Central memory CD8-positive, alpha-beta T cell (primary cell): ENCODE measurements at regions not wholly inside any gene's neighbourhood (a gene's known extent, or its start where the extent isn't known, plus 50 kb on each side); places are given as distances from the start of the nearest gene placed in this dataset.

Source experiments
- ATAC-seq: fragments of 150-1000 bp; cut with Tn5 transposase; replicated peaks from 2 replicates; pipeline ENCODE4 v1.10.0; 2022; ENCODE audit warnings: mild to moderate bottlenecking, moderate FRiP score, moderate number of reproducible peaks; ENCODE audit not compliant: poor library complexity, severe bottlenecking; ENCODE audit errors: extremely low read depth
- DNase-seq, 2 donors: peaks; one replicate each; pipeline ENCODE4 v3.0.0; 2021; ENCODE audit warnings: low spot score in 2 of 2
- H3K27ac Mint-ChIP-seq: one replicate; pipeline ENCODE4 v1.8.0; 2022; ENCODE audit warnings: low read depth, mild to moderate bottlenecking, moderate library complexity, mixed read lengths
- H3K27me3 Mint-ChIP-seq: one replicate; pipeline ENCODE4 v1.8.0; 2022; ENCODE audit warnings: mixed read lengths
- H3K36me3 Mint-ChIP-seq: one replicate; pipeline ENCODE4 v1.8.0; 2022; ENCODE audit warnings: mild to moderate bottlenecking, moderate library complexity, mixed read lengths; ENCODE audit not compliant: insufficient read depth
- H3K4me1 Mint-ChIP-seq: one replicate; pipeline ENCODE4 v1.8.0; 2022; ENCODE audit warnings: mixed read lengths
- H3K4me3 Mint-ChIP-seq: one replicate; pipeline ENCODE4 v1.8.0; 2022; ENCODE audit warnings: mild to moderate bottlenecking, moderate library complexity, mixed read lengths
- H3K9me3 Mint-ChIP-seq: one replicate; pipeline ENCODE4 v1.8.0; 2022; ENCODE audit warnings: mixed read lengths

DNA sequence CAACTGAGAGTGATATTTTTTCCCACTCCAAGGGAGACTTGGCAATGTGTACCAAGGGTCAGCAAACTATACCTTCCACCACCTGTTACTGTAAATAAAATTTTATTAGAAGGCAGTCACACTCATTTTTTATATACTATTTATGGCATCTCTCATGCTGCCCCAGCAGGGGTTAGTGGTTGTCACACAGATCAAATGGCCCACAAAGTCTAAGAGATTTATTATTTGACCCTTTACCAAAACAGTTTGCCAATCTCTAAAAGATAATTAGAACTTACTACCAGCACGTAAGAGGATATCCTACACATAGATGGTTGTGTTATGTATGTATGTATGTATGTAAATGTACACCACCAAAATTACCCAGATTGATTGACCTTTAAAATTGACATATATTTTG is 185.1 kb downstream of the PRR20E start:
- no peak overlapping the region for H3K4me3 Mint-ChIP-seq
- ATAC-seq (no peak), DNase-seq (no peak)
- H3K36me3 Mint-ChIP-seq, result no peaks in the 10 kb centered on the region
- peaks cover 26% of the 10 kb centered on the region for H3K9me3 Mint-ChIP-seq
- H3K4me1 Mint-ChIP-seq, result no peaks in the 10 kb centered on the region
- no peaks in the 10 kb centered on the region for H3K27me3 Mint-ChIP-seq
- H3K27ac Mint-ChIP-seq, result no peak overlapping the region

DNA sequence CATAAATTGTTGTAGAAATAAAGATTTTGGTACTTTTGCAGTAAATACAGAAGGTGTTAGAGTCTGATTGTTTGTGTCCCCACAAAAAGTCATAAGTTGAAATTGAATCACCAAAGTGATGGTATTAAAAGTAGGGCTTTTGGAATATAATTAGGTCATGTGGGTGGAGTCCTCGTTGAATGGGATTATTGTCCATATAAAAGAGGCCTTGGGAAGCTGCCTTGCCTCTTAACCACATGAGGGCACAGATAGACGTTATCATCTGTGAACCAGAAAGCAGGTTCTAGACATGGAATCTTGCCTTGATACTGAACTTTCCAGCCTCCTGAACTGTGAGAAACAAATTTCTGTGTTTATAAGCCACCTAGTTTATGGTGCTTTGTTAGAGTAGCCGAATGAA is 186.8 kb downstream of the PRR20E start:
- H3K4me1 Mint-ChIP-seq, result no peaks in the 10 kb centered on the region
- no peaks in the 10 kb centered on the region for H3K27me3 Mint-ChIP-seq
- H3K9me3 Mint-ChIP-seq, result peaks cover 22% of the 10 kb centered on the region
- ATAC-seq (no peak), DNase-seq (no peak)
- no peaks in the 10 kb centered on the region for H3K36me3 Mint-ChIP-seq
- H3K27ac Mint-ChIP-seq, result no peak overlapping the region
- no peak overlapping the region for H3K4me3 Mint-ChIP-seq

DNA sequence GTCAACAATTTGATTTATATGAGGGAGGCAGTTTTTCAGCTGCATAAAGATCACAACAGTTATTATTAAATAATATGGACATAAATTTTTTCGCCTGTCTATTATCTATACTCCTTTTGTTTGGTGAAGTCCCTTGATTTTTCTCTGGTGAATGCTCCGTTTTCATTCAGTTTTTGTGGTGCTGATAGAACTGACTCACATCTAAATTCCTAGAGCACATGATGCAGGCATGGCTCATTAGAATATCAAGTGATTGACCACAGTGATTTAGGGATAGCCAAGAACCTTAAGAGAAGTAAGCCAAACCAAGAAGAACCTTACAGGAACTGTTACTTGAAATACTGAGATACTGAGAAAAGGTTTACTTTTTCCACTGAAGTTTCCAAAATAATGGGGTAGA is 208.9 kb downstream of the PRR20E start:
- Mint-ChIP-seq H3K9me3 (peaks cover 5% of the 10 kb centered on the region), H3K36me3 (no peaks in the 10 kb centered on the region), H3K27me3 (no peaks in the 10 kb centered on the region), H3K27ac (no peak overlapping the region), H3K4me3 (no peak overlapping the region), H3K4me1 (no peaks in the 10 kb centered on the region)
- ATAC-seq (no peak), DNase-seq (no peak)

GRCh38 chr13:57408312-57408711 is 223.2 kb upstream of the PCDH17 start:
- ATAC-seq (no peak), DNase-seq (no peak)
- Mint-ChIP-seq H3K9me3 (peaks cover 23% of the 10 kb centered on the region), H3K4me1 (no peaks in the 10 kb centered on the region), H3K27me3 (no peaks in the 10 kb centered on the region), H3K36me3 (no peaks in the 10 kb centered on the region), H3K27ac (no peak overlapping the region), H3K4me3 (no peak overlapping the region)

GRCh38 chr13:57409121-57409520 is 222.4 kb upstream of the PCDH17 start:
- Mint-ChIP-seq H3K9me3 (peaks cover 27% of the 10 kb centered on the region), H3K4me1 (no peaks in the 10 kb centered on the region), H3K36me3 (no peaks in the 10 kb centered on the region), H3K27ac (no peak overlapping the region), H3K4me3 (no peak overlapping the region), H3K27me3 (no peaks in the 10 kb centered on the region)
- ATAC-seq (no peak), DNase-seq (no peak)

DNA sequence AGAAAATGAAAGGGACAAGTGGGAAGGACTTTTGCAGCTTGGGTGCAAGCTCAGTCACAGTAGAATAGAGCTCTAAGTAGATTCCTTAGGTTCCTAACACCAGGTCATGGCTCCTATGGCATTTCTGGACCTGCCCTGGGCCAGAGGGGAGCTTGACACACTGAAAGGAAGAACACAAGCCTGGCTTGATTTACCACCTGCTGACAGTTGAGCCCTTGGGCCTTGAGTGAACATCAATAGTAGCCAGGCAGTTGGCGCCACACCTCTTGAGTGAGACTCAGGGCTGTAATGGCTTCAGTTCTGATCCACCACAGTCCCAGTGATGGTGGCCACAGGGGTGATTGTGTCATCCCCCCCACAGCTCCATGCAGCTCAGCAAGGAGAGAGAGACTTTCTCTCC is 221.9 kb upstream of the PCDH17 start:
- no peaks in the 10 kb centered on the region for H3K27me3 Mint-ChIP-seq
- no peak overlapping the region for H3K27ac Mint-ChIP-seq
- H3K9me3 Mint-ChIP-seq, result peaks cover 28% of the 10 kb centered on the region
- no peaks in the 10 kb centered on the region for H3K36me3 Mint-ChIP-seq
- H3K4me1 Mint-ChIP-seq, result no peaks in the 10 kb centered on the region
- DNase-seq (no peak), ATAC-seq (no peak)
- no peak overlapping the region for H3K4me3 Mint-ChIP-seq

DNA sequence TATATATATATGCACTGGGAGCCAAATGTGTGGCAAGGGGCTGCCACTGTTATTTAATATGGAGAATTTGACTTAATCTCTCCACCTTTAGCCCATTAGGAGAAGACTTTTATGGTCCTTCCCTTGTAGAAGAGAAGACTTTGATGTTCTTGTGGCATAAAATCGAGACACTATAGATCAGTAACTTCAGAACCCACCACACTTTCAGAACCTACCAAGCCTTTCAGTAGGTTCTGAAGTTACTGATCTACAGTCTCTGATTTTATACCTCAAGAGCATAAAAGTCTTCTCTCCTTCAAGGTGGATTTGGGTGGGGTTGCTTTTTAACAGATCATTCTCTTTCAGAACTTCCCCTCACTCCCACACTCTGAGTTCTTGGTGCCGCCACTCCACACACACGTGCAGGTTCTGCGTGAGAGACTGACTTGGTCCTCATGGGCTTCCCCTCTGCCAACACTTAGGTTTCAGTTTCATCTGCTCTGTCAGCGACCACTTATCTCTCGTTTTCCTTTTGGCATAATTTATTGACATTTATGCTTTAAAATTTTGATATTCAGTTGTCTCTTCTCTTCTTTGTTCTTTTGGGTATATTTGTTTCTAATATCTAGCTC is 213.4 kb upstream of the PCDH17 start:
- Mint-ChIP-seq H3K36me3 (no peaks in the 10 kb centered on the region), H3K9me3 (peaks cover 18% of the 10 kb centered on the region), H3K27me3 (no peaks in the 10 kb centered on the region), H3K27ac (no peak overlapping the region), H3K4me1 (no peaks in the 10 kb centered on the region), H3K4me3 (no peak overlapping the region)
- ATAC-seq (no peak), DNase-seq (no peak)

- Mint-ChIP-seq H3K9me3 (peaks cover 25% of the 10 kb centered on the region), H3K27me3 (no peaks in the 10 kb centered on the region), H3K36me3 (no peaks in the 10 kb centered on the region), H3K4me3 (no peak overlapping the region), H3K4me1 (no peaks in the 10 kb centered on the region), H3K27ac (no peak overlapping the region)
- no peak for DNase-seq
- no peak for ATAC-seq
Measured at GRCh38 chr13:57424379-57424778, 207.2 kb upstream of the PCDH17 start.

DNA sequence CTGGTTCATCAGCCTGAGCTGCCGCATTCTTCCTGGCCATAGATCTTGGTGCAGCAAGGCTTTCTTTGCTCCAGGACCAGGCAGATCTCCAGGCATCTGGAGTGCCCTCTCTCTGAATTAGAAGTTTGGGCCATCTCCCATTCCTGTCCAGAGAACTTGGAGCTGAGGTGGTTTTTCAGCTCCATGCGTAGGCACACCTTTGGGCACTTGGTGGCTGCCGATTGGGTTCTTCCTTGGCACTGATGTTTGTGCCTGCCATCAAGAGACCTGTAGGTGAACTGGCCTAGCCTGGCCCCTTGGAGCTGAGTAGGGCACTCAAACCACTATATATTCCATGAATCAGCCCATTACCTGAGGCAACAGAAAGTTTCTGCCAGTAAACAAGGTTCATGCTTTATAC is 206.0 kb upstream of the PCDH17 start:
- no peaks in the 10 kb centered on the region for H3K4me1 Mint-ChIP-seq
- no peak overlapping the region for H3K27ac Mint-ChIP-seq
- no peaks in the 10 kb centered on the region for H3K36me3 Mint-ChIP-seq
- no peak for ATAC-seq
- peaks cover 27% of the 10 kb centered on the region for H3K9me3 Mint-ChIP-seq
- no peaks in the 10 kb centered on the region for H3K27me3 Mint-ChIP-seq
- no peak overlapping the region for H3K4me3 Mint-ChIP-seq
- DNase-seq, result no peak

- no peak for DNase-seq
- Mint-ChIP-seq H3K27ac (no peak overlapping the region), H3K27me3 (no peaks in the 10 kb centered on the region), H3K4me3 (no peak overlapping the region), H3K36me3 (no peaks in the 10 kb centered on the region), H3K4me1 (no peaks in the 10 kb centered on the region), H3K9me3 (peaks cover 34% of the 10 kb centered on the region)
- ATAC-seq, result no peak
Measured at GRCh38 chr13:57437587-57437986, 194.0 kb upstream of the PCDH17 start.

- DNase-seq (no peak), ATAC-seq (no peak)
- H3K36me3 Mint-ChIP-seq, result no peaks in the 10 kb centered on the region
- peaks cover 30% of the 10 kb centered on the region for H3K9me3 Mint-ChIP-seq
- no peak overlapping the region for H3K27ac Mint-ChIP-seq
- no peaks in the 10 kb centered on the region for H3K4me1 Mint-ChIP-seq
- H3K27me3 Mint-ChIP-seq, result no peaks in the 10 kb centered on the region
- H3K4me3 Mint-ChIP-seq, result no peak overlapping the region
Measured at GRCh38 chr13:57438072-57438471, 193.5 kb upstream of the PCDH17 start.

GRCh38 chr13:57443494-57443893 is 188.1 kb upstream of the PCDH17 start:
- peaks cover 10% of the 10 kb centered on the region for H3K9me3 Mint-ChIP-seq
- no peak overlapping the region for H3K27ac Mint-ChIP-seq
- no peak for ATAC-seq
- no peaks in the 10 kb centered on the region for H3K27me3 Mint-ChIP-seq
- H3K4me3 Mint-ChIP-seq, result no peak overlapping the region
- no peaks in the 10 kb centered on the region for H3K36me3 Mint-ChIP-seq
- no peaks in the 10 kb centered on the region for H3K4me1 Mint-ChIP-seq
- DNase-seq, result no peak

- no peak overlapping the region for H3K4me3 Mint-ChIP-seq
- H3K27ac Mint-ChIP-seq, result no peak overlapping the region
- H3K36me3 Mint-ChIP-seq, result no peaks in the 10 kb centered on the region
- no peaks in the 10 kb centered on the region for H3K4me1 Mint-ChIP-seq
- H3K9me3 Mint-ChIP-seq, result peaks cover 11% of the 10 kb centered on the region
- no peak for ATAC-seq
- DNase-seq, result no peak
- no peaks in the 10 kb centered on the region for H3K27me3 Mint-ChIP-seq
Measured at GRCh38 chr13:57450356-57450755, 181.2 kb upstream of the PCDH17 start.

- no peak overlapping the region for H3K4me3 Mint-ChIP-seq
- H3K9me3 Mint-ChIP-seq, result peaks cover 23% of the 10 kb centered on the region
- DNase-seq, result no peak
- no peaks in the 10 kb centered on the region for H3K27me3 Mint-ChIP-seq
- H3K36me3 Mint-ChIP-seq, result no peaks in the 10 kb centered on the region
- no peaks in the 10 kb centered on the region for H3K4me1 Mint-ChIP-seq
- no peak for ATAC-seq
- H3K27ac Mint-ChIP-seq, result no peak overlapping the region
Measured at GRCh38 chr13:57452228-57452627, 179.3 kb upstream of the PCDH17 start.
